AG04449 (cell line): ENCODE measurements at regions not wholly inside any gene's neighbourhood (a gene's known extent, or its start where the extent isn't known, plus 50 kb on each side); places are given as distances from the start of the nearest gene placed in this dataset.

Experiments used
- CTCF ChIA-PET: fragments of 350-600 bp; formaldehyde crosslinking; extraction: SDS; loops from one replicate; lab custom pipeline; 2021; ENCODE audit warnings: antibody characterized with exemption; lab: Yijun Ruan, JAX
- POLR2A ChIA-PET: fragments of 400-600, 350-600 bp; formaldehyde crosslinking; extraction: SDS; loops from one replicate; lab custom pipeline; 2020; ENCODE audit warnings: antibody characterized with exemption, inconsistent platforms; lab: Yijun Ruan, JAX
- DNase-seq: peaks from one replicate; pipeline ENCODE4 v3.0.0-alpha.2; 2010; ENCODE audit warnings: low read depth, low spot score
- H3K4me3 ChIP-seq: 2 replicates; pipeline ENCODE4 v1.5.1; 2011; ENCODE audit warnings: low read depth, mild to moderate bottlenecking, control low read depth, low read length
- TF ChIP-seq, protein P1 (sequence below): IDR thresholded peaks from one replicate; pipeline ENCODE4 v1.5.1; 2011; ENCODE audit warnings: mild to moderate bottlenecking, moderate library complexity, low read length, control low read depth, inconsistent platforms; ENCODE audit not compliant: insufficient read depth; ENCODE audit errors: missing control alignments

DNA sequence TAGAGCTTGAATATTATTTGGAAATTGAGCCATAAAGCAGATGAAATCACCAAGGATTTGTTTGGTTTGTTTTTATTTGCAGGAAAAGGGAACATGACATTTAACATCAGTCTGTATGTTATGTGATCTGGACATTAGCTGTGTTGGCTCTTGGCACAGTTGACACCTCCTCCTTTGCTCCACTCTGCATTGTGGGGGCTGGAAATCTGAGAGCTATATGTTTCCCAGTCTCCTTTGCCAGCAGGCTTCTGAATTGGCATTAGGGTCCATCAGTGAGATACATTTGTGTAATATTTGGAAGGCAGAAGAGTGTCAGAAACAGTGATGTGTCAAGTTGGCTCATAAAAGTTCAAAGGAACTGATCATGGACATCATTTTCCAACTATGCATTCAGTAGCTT is 322.1 kb upstream of the ATP2B1 start:
- no peak for DNase-seq
- CTCF ChIA-PET: interaction anchor here (1.2 kb wide), 1 partner anchor 322 kb away, joined by 3 read pairs; the partner anchor contains the start of gene ATP2B1
- TF ChIP-seq, protein P1, sequence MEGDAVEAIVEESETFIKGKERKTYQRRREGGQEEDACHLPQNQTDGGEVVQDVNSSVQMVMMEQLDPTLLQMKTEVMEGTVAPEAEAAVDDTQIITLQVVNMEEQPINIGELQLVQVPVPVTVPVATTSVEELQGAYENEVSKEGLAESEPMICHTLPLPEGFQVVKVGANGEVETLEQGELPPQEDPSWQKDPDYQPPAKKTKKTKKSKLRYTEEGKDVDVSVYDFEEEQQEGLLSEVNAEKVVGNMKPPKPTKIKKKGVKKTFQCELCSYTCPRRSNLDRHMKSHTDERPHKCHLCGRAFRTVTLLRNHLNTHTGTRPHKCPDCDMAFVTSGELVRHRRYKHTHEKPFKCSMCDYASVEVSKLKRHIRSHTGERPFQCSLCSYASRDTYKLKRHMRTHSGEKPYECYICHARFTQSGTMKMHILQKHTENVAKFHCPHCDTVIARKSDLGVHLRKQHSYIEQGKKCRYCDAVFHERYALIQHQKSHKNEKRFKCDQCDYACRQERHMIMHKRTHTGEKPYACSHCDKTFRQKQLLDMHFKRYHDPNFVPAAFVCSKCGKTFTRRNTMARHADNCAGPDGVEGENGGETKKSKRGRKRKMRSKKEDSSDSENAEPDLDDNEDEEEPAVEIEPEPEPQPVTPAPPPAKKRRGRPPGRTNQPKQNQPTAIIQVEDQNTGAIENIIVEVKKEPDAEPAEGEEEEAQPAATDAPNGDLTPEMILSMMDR: no peak
- H3K4me3 ChIP-seq: no peak overlapping the region
- POLR2A ChIA-PET: no interaction called here

DNA sequence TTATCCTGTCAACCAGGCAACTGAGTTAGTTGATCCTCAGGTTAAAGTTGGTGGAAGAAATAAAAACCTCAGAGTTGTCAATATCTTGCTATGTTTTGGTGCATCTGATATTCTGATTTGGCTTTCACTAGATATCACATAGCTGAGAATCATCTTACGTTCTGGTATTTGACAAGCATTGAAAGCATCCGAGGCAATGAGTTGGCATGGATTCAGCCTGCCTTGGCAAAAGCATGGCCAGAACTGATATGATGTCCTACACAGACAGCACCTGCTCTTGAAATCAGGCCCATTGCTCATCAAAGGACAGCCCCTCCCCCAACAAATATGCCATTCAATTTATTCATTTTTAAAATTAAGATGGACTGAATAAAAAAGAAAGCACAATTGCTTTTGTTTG is 320.7 kb upstream of the ATP2B1 start:
- H3K4me3 ChIP-seq: no peak overlapping the region
- ChIA-PET POLR2A (no interaction called here), CTCF (no interaction called here)
- no peak for DNase-seq
- TF ChIP-seq, protein P1: no peak

DNA sequence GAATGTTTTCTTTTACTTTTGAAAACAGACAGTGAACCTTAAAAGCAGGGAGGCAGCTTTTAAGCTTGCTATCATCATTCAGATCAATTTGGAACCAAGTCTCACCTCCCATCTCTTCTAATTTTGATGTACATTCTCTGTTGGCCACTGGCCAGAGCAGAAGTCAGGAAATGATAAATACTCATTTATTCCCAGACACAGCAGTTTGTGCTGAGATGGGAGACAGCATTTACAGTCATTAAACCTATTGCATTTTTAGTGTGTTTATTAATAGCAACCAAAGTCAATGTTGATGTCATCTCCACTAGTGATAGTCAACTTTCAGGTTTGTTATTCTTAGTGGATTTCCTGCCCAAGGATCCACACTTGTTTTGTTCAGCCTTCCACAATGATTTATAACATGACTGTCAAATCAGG is 320.0 kb upstream of the ATP2B1 start:
- no peak for DNase-seq
- ChIA-PET POLR2A (no interaction called here), CTCF (interaction anchor here (0.8 to 1.0 kb wide), 2 partner anchors 9 to 13 kb away, joined by 3 read pairs; no protein-coding TSS in a partner anchor)

DNA sequence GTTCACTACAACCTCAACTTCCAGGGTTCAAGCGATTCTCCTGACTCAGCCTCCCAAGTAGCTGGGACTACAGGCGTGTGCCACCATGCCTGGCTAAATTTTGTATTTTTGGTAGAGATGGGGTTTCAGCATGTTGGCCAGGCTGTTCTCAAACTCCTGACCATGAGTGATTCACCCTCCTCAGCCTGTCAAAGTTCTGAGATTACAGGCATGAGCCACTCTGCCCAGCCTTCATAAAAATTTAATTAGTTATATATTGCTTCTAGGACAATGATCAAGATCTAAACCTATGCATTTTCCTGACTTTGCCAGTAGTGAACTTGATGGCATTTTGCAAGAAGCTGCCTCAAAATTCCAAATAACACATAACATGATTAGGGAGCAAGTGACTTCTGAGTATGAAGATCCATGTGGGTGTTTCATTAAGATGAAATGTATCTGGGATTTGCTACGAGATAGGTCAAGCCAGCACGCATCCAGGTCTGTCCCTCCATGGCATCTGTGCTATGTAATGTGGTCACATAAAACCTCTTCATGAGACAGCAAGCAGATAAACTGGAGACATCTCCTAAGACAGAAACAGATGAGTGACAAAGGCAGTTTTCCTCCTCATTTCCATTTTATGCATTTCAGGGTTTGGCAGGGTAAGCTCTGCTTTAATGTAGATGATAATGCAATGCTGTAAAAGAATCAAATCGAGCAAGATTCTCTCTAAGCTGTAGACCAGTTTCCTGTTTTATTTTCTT is 319.4 kb upstream of the ATP2B1 start:
- ChIA-PET POLR2A (no interaction called here), CTCF (interaction anchor here (0.8 to 1.1 kb wide), 3 partner anchors 10 to 25 kb away, joined by 3 to 4 read pairs (median 3); no protein-coding TSS in a partner anchor)
- no peak for DNase-seq
- TF ChIP-seq, protein P1: no peak
- no peak overlapping the region for H3K4me3 ChIP-seq

More for the DNA sequence above, 320.0 kb upstream of the ATP2B1 start:
- TF ChIP-seq, protein P1: no peak
- no peak overlapping the region for H3K4me3 ChIP-seq

DNA sequence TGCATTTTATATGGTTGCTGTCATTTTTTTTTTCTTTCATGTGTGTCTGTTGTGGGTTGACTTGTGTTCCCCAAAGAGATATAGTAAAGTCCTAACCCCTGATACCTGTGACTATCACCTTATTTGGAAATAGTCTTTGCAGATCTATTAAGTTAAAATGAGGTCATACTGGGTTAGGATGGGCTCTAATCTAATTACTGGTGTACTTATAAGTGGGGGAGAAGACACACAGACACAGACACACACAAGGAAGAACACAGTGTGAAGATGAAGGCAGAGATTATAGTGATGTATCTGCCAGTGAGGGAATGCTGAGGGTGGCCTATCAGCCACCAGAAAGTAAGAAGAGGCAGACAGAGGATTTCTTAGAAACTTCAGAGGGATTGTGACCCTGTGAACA is 318.4 kb upstream of the ATP2B1 start:
- DNase-seq: no peak
- ChIA-PET POLR2A (no interaction called here), CTCF (no interaction called here)
- no peak overlapping the region for H3K4me3 ChIP-seq
- TF ChIP-seq, protein P1: no peak

DNA sequence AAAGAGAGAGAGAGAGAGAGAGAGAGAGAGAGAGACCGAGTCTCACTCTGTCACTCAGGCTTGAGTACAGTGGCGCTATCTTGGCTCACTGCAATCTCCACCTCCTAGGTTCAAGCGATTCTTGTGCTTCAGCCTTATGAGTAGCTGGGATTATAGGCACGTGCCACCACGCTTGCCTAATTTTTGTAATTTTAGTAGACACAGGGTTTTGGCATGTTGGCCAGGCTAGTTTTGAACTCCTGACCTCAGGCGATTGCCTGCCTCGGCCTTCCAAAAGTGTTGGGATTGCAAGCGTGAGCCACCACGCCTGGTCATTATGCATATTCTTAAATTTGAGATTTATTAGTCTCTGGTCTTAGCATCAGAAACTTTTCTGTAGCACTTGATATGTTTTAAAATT is 317.9 kb upstream of the ATP2B1 start:
- DNase-seq: no peak
- ChIA-PET CTCF (no interaction called here), POLR2A (no interaction called here)
- TF ChIP-seq, protein P1: no peak
- no peak overlapping the region for H3K4me3 ChIP-seq
